Limb (tissue), 2 donors: ENCODE measurements at regions not wholly inside any gene's neighbourhood (a gene's known extent, or its start where the extent isn't known, plus 50 kb on each side); places are given as distances from the start of the nearest gene placed in this dataset.

Source experiments
- DNase-seq, 2 donors: peaks; one replicate each; pipeline ENCODE4 v3.0.0-alpha.2; 2016; ENCODE audit errors: extremely low spot score in 2 of 2

DNA sequence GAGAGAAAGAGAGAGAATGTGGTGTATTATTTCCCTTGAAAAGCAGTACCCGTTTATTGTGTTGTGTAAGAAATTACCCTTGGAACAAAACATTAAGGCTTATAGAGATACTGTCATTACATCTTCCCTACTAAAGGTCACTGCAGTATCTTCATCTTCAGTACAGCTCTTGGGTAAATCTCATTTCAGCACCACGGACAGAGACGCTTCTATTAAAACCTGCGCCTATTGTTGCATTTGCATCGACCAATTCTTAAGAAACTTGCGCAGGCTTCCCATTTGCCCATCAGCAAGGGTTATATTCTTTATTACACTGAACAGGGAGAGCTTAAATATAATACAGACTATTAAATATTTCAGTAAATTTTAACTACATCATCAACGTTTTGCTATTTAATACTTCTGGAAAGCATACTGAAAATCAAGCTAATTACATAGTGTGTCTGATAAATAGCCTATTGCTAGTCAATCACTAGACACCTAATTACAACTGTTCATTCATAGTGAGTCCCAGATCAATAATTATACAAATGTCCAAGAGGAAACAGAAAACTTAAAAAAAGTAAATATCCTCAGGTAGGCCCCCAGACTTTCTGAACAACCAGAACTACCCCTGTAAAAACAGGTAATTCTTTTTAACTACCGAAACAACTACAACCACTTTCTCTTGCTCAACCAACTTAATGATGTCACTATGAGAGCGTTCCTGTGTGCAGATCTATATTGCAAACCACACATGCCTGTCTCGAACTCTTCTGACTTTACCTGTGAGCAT lies 350.6 kb downstream of the LIG4 start:
- peak; percentile 47 to 50 for DNase-seq

DNA sequence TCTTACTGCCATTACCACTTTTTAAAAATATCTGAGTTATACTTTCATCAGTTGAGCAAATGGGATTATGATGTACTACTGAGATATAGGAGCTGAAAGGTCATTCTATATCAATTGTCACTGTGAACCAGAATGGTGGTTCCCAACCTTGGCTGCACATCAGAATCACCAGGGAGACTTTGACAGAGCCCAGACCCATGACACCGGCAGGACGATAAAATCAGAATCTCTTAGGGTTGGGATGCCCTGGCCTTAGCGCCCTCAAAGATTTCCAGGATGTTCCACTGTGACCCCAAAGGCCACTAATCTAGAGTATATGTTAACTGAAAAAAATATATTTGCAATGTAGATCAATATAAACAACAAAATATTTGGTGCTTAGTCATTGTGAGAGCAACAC lies 355.1 kb downstream of the LIG4 start:
- no peak for DNase-seq

DNA sequence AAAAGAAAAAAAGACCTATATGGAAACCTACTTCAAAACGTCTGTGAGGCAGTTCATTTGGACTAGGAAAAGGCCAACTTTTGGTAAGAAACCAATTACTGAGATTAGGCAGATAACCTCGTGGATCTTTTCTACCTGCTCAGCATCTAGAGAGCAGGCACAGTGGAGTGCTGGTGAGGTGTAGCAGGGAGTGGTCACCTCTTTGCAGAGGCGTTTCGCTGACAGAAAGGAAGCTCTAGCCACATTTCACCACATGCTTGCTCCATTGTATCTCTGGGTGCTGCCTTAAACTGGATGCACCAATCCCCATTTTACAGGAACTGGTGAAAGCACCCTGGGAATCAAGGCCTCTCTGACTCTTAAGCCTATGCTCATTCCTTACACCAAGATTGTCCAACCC lies 360.5 kb downstream of the LIG4 start:
- no peak for DNase-seq

DNA sequence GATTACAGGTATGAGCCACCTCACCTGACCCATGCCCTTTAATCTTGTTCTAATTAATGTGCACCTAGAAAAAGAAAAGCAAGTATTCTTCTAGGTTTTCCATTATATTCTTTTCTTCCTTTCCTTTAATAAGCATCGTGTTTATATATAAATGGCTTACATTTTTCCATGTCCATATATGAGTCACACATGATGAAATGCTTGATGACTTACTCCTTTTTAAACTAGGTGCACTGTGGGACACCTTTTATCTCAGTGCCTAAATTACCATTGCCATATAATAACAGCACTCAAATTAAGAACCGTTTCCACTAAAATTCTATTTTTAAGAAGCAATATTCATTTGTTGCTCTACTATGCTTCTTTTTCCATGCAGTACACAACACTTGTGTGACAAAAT lies 363.3 kb downstream of the LIG4 start:
- DNase-seq, result no peak

DNA sequence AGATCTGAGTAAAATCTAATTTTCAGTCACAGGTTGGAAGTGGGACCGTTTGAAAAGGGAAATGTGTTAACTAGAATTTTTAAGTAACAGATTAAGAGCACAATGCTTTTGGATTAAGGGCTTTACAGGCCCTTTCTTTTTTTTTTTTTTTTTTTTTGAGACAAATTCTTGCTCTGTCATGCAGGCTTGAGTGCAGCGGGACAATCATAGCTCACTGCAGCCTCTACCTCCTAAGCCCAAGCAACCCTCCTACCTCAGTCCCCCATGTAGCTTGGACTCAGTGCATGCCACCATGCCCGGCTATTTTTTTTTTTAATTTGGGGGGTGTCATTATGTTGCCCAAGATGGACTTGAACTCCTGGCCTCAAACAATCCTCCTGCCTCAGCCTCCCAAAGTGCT lies 363.7 kb downstream of the LIG4 start:
- DNase-seq, result no peak

DNA sequence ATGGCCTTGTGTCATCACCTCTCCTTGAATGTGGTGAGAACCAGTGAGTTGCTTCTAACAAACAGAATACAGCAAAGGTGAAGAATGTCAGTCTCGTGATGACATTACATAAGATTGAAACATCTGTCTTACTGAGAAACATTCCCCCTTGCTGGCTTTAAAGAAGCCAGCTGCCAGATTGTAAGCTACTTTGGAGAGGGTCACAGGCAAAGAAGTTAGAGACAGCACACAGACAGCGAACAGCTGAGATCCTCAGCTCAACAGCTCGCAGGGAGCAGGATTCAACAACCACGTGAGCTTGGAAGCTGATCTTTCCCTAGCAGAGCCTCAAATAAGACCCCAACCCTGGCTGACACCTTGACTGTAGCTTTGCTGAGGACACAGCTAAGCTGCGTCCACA lies 367.9 kb downstream of the LIG4 start:
- peak in 1 of 2 donors; percentile 32 for DNase-seq

DNA sequence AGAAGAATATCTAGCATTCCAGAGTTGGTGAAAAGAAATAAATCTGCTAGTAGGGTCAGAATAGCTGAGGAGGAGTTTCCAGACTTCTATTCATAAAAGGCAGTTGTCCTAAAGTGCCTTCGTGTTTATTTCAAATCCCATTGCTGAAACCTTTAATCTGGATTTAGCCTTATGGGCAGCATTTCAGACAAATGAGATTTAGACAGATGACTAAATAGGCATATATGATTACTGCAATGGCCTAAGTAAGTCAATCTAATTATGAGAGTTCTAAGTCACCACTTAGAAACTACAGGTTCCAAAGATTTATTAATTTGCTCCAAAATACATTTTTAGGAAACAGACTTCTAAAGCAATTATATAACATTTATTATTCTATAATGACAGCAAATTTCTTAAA lies 368.7 kb downstream of the LIG4 start:
- no peak for DNase-seq

DNA sequence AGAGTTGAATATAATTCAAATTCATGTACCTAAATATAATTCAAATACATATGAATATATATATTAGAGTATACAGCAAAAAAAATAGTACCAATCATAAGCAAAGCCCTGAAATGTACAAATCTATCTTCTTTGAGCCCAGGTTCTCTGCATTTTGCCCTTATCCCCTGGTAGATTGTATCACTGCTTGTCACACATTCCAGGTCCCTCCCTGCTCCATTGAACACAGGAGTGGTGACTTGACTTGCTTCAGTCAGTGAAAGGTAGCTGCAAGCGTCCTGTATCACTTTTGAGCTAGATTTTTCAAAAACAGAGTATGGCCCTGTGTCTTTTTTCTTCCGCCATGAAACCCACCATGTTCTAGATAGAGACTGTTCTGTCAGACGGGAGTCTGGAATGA lies 369.4 kb downstream of the LIG4 start:
- no peak for DNase-seq

DNA sequence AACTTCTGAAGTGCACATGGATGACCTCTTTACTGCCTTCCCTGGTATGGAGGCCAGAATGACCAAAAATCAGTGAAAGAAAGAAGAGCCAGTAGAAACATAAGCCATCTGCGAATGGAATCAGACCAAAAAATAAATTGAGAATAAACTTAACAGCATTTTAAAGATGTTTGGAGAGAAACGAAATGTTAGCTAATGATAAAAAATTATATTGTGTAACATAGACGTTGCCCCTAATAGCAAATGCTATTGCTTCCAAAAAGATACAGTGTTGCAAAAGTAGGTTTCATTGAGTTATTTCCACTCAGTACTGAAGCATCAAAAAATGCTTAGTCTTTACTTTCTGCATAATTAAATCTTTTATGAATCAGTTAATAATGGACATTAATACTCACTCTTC lies 371.7 kb downstream of the LIG4 start:
- DNase-seq, result no peak

DNA sequence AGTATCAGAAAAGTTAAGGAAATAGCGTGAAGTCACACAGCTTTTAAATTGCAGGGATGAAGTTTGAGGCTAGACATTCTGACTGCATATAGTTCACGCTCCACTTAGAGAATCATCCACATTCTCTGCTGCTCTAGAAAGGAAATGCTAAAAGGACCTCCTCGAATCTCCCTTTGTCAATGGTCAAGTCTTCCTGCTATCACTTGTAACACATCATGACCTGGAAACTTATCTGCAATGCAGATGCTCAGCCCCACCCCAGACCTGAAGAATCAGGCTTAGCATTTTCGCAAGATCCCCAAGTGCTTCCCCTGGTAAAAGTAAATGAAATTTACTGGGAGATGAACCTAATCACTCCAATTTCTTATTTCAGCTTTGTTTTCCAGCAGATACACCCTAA lies 372.1 kb downstream of the LIG4 start:
- DNase-seq, result no peak

DNA sequence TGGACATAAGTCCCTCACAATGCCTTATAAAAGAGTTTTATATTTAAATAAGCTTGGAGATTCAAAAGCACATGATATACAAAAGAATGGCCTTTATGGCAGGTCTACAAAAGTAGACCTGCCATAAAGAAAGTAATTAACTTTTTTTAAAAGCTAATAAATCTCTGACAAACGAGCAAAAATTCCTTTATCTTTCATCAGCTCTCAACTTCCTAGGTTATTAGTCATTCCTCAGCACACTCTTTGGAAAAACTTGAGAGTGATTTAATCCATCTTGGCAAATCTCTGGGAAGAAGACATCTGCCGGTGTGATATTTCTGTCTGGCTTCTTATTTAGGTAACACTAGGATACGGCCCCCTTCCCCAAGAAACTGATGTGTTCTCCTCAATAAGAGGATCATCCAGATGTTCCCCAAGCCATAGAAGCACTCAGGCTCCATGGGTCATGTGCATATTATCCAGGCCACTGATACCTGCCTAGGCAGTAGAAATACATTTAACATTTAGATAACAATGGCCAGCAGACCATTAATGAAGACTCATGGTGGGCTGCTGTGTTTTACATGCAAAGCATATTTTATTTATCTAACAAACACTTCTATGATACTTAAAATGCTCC lies 372.7 kb downstream of the LIG4 start:
- no peak for DNase-seq

DNA sequence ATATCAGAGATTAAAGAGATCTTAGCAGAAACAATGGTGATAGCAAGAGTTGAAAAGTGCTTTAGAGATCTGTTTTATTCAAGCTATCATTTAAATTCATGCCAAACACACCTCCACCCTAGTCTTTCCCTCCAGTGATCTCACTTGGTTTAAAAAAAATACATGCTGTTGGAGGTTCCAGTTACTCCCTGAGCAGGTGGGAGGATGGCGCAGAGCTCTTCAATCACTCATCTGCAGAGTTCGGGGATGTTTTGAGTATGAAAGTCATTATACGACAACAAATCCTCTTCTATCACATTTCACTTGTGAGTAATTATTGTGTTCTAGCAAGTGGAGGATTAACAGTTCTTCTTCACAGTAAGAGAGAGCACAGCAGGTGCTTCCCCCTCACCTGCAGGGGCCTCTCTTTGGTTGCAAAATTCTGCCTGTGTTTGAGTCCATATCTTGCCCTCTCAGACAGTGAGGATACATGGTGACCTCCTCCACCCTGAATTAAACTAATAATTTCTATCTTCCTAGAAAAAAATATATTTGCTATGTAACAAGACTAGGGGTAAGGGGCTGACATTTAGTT lies 376.7 kb downstream of the LIG4 start:
- no peak for DNase-seq

DNA sequence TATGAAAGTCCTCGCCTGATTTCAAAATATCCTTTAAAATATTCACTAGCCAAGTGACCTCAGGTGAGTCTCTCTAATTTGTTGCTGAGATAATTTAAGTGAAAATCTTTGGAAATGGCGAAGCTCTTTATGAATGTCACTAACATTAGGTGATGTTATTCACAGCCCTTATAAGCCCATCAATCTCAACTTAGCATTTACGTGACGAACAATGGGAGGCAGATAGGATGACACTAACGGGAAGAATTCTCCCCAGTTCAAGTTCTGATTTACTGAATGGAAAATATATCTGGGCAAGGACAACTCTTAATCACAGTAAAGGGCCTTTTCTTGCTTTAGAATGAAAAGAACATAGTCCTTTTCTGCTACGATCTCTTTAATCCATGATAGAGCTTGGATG lies 378.7 kb downstream of the LIG4 start:
- DNase-seq, result no peak

DNA sequence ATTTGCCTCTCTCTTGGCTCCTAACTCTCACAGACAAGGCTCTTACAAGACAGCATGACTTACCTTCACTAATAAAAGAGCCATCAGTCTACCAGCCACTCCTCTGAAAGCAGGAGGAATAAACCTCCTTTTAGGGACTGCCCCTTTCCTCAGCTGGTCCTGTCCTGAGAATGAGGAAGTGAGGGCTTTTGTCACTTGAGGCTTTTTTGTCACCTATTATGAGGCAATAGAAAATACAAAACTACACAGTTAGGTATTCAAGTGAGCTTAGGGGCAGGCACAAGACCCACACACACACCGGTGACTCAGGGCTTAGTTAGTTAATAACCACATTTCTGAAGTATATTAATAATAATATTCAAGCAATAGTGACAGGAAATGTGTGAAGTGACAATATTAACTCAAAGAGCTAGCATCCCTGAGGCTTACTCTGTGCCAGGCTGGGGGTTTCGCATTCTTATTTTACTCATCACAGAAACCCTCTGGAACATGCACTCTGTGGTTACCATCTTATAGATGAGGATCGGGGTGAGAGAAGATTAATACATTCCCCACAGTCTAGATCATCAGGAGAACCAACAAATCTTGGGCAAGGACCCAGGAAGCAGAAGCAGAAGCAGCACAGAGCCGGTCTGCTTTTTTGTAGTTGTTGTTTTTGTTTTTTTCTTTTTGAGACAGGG lies 379.9 kb downstream of the LIG4 start:
- DNase-seq, result no peak

DNA sequence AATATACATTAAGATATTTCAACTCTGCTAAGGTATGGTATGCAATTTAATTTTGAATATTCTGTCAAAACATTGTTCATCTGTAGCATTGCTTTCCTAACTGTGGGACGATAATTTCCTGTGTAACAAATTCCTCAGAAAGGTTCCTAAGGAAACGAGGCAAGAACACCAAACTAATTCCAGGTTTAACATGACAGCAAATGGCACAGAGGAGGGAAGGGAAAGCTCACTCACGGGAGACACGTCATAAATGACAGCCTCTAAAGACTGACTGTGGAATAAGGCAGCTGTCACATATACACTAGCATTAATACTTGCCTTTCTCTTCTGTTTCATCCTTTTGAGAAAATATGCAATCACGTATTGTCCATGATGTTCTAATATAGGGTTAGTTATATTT lies 380.6 kb downstream of the LIG4 start:
- DNase-seq, result no peak

DNA sequence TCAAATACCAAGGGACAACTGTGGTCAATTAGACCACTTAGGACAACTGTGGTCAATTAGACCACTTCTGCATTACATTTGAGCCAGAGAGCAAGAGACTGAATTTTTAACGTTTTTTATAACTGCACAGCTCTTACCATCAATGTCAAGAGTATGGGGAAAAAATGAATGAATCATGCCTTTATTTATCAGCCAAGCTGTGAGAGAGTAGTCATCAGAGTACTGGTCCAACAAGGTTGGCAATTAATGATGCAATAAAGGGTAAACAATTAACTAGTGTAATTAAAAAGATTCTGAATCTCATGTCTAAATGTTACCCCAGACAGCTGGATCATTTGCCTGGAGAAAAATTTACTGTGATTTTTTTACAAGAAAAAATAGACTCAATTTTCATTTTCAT lies 381.1 kb downstream of the LIG4 start:
- no peak for DNase-seq

DNA sequence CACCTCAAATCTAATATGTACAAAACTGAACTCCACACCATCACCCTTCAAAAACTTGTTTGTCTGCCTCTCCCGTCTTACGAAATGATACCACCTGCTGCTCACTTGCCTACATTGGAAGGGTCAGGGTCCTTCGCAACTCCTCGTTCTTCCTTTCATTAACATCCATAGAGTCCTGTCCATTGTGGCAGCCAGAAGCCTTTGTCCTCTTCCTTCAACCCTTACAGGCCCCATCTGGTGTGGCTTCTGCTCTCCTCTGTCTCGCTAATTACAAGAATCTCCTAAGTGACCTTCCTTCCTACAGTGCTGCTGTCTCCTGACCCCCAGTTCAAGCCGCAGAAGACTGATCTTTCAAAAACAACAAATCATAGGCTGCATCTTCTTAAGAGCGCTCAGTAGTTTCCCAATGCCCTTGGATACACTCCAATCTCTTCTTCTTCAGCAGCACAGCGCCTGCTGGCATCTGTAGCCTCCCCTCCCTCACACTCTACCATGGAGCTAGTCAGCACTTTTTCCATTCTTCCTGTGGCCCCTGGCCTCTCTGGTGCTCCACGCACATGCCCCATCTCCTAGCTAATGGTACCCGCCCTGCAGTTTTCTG lies 382.7 kb downstream of the LIG4 start:
- DNase-seq, result no peak

DNA sequence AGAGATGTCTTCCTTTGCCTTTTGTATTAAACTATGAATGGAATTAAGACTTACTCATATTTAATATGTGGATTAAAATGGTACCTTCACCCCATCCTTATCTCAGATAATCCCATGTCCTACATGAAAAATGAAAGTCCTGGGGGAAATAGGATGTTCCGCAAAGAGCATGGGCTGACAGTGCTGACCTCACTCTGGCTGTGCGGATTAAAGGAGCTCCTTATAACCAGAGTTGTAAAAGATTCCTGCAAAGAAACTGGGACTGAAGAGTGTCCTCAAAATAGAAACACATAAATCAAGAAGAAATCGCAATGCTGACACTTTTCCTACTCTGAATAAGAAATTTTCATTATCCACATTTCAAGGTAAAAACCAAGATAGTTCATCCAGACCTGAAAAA lies 384.5 kb downstream of the LIG4 start:
- no peak for DNase-seq

DNA sequence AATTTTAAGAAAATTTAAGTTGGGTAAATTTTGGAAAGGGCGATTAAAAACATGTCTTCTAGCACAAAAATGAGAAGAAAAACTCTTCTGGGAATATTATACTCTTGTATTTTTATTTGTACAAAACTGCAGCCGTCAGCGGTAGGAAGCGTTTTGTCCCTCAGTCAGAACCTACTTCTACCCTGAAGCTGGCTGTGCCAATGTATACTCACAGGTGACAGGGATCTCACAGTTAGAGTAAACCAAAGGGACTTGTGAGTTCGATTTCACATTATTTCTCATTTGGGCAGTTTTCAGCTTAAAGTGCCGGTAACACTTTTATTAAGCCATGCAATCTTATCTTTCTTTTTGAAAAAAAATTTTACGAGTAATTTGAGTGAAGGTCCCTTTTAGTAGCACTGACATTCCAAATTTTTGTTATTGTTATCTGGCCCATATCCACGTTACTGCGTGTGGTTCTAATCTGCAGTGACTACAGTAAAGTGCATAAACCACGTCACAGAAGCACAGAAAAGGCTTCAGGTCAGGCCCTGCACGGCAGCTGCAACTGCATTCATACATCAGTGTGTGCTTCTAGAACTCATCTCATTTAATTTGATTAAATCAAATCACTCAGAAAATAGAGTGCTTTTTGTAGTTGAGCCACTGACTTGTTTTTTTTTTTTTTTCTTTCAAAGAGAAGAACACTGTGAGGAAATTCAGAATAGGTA lies 387.3 kb downstream of the LIG4 start:
- no peak for DNase-seq

DNA sequence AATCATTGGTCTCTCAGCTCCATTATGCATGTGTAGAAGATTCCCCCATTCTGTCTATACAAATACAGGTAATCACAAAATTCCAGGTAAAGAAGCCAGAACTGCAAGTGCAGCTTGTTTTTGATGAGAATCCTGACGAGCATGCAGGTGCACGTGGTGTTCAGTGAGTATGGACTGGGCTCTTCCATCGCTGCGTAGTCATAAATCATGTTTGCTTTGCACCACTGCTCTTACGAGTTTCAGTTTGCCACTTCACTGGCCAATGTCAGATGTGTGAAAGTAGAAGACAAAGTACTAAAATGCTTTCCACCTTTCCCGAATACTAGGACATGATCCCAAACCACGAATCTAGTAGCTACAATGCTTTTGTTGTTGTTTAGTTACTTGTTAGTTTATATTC lies 390.7 kb downstream of the LIG4 start:
- DNase-seq, result no peak

DNA sequence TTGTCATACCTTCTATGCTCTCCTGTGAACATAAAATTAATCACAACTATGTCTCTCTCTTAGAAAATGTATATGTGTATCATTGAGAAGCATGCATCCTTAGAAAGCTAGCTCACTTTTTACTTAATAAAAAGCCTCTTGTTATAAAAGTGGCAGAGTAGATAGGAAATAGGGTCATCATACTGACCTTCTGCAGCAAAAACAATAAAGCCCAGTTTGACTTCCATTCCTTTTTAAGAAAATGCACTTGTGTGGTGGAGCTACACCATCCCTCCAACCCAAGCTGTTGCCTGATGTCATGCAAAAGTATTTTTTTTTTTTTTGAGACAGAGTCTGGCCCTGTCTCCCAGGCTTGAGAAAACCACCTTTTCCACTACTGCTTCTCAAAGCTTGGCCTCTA lies 393.3 kb downstream of the LIG4 start:
- DNase-seq, result no peak

DNA sequence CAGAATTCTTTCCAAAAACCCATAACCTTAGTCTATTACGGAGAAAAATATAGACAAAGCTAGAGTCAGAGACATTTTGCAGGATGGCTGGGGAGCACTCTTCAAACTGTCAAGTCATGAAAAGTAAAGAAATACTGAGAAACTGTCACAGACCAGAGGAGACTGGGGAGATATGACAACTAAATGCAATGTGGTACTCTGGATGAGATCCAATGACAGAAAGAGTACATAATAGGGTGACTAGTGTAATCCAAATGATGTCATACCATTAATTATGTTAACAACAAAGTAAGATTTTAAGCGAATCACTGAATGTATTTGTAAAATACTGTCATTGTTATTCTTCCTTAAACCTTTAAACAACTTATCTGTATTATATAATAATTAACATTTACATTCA lies 393.8 kb downstream of the LIG4 start:
- DNase-seq, result no peak
